Hematopoietic multipotent progenitor cell treated with erythropoietin and hydrocortisone succinate and interleukin-3 and kit ligand, for 6 days (in vitro differentiated cells): ENCODE measurements at regions not wholly inside any gene's neighbourhood (a gene's known extent, or its start where the extent isn't known, plus 50 kb on each side); places are given as distances from the start of the nearest gene placed in this dataset.
"Not testable (repeated sequence)": the region's sequence is repeated elsewhere in the genome, so short reads cannot be mapped to it uniquely, and the experiment has no call there.

Experiments used
- DNase-seq: peaks from one replicate; pipeline ENCODE4 v3.0.0-alpha.2; 2015

- DNase-seq, result no peak
Observed at GRCh38 chr14:104230946-104231345, 92.6 kb downstream of the KIF26A start.

- DNase-seq, result no peak
Observed at GRCh38 chr14:104232070-104232484, 93.7 kb downstream of the KIF26A start.

GRCh38 chr14:104234007-104234786, 95.8 kb downstream of the KIF26A start:
- DNase-seq, result not testable (repeated sequence)

GRCh38 chr14:104235686-104236085, 97.3 kb downstream of the KIF26A start:
- no peak for DNase-seq

- DNase-seq, result no peak
Observed at GRCh38 chr14:104237651-104238423, 99.5 kb downstream of the KIF26A start.

- DNase-seq, result no peak
Observed at GRCh38 chr14:104238424-104239184, 100.2 kb downstream of the KIF26A start.

GRCh38 chr14:104239185-104239775, 100.9 kb downstream of the KIF26A start:
- DNase-seq, result no peak

GRCh38 chr14:104239861-104240301, 101.5 kb downstream of the KIF26A start:
- DNase-seq, result no peak

GRCh38 chr14:104240434-104241157, 102.2 kb downstream of the KIF26A start:
- no peak for DNase-seq

- no peak for DNase-seq
Observed at GRCh38 chr14:104243200-104243599, 104.8 kb downstream of the KIF26A start.

- DNase-seq, result no peak
Observed at GRCh38 chr14:104244221-104245011, 106.0 kb downstream of the KIF26A start.

- DNase-seq, result no peak
Observed at GRCh38 chr14:104245075-104245474, 106.7 kb downstream of the KIF26A start.

GRCh38 chr14:104245723-104246122, 107.3 kb downstream of the KIF26A start:
- DNase-seq, result no peak

- DNase-seq, result no peak
Observed at GRCh38 chr14:104246401-104247335, 108.3 kb downstream of the KIF26A start.

- DNase-seq, result no peak
Observed at GRCh38 chr14:104247336-104248202, 109.2 kb downstream of the KIF26A start.

- no peak for DNase-seq
Observed at GRCh38 chr14:104248203-104249055, 110.0 kb downstream of the KIF26A start.

GRCh38 chr14:104249089-104249488, 110.7 kb downstream of the KIF26A start:
- DNase-seq, result no peak

GRCh38 chr14:104249706-104250105, 111.3 kb downstream of the KIF26A start:
- DNase-seq, result no peak
